K562 (cell line): ENCODE measurements at regions not wholly inside any gene's neighbourhood (a gene's known extent, or its start where the extent isn't known, plus 50 kb on each side); places are given as distances from the start of the nearest gene placed in this dataset.

Experiments used
- BCOR ChIP-seq: fragments of 450-650 bp; IDR thresholded peaks from 2 replicates; pipeline ENCODE4 v1.6.1; 2016
- CBX3 ChIP-seq, 2 experiments: IDR thresholded peaks; 1 replicate in 1 of 2; 2 replicates in 1 of 2; pipeline ENCODE4 v1.6.1; 2012; ENCODE audit warnings: inconsistent platforms in 2 of 2, low read length in 2 of 2, borderline replicate concordance in 1 of 2, control low read depth in 1 of 2
- HLTF ChIP-seq: fragments of 450-650 bp; IDR thresholded peaks from 2 replicates; pipeline ENCODE4 v1.6.1; 2016
- ILK ChIP-seq: fragments of 450-650 bp; IDR thresholded peaks from 2 replicates; pipeline ENCODE4 v1.6.1; 2016; ENCODE audit warnings: missing genetic modification characterization, low read depth, mild to moderate bottlenecking, missing compliant biosample characterization, moderate library complexity, borderline replicate concordance
- JUN ChIP-seq, 2 experiments: sonication (generic) in 1 of 2; formaldehyde crosslinking in 1 of 2; IDR thresholded peaks; 2 replicates each; pipeline versions ENCODE4 v1.6.1 to v1.8.0; 2012 to 2022; ENCODE audit warnings: borderline replicate concordance in 2 of 2, mild to moderate bottlenecking in 2 of 2, improper control_type of control experiment in 1 of 2, low read depth in 1 of 2, low read length in 1 of 2, missing genetic modification reagents in 1 of 2
- KLF13 ChIP-seq: fragments of 450-650 bp; IDR thresholded peaks from 2 replicates; pipeline ENCODE4 v1.6.1; 2016; ENCODE audit warnings: missing genetic modification characterization, low read depth, mild to moderate bottlenecking, missing compliant biosample characterization, moderate library complexity, borderline replicate concordance
- TF ChIP-seq, protein P1 (sequence below): fragments of 200-600 bp; sonication (generic); IDR thresholded peaks from one replicate; pipeline ENCODE4 v1.6.1; 2012; ENCODE audit warnings: mild to moderate bottlenecking, low read depth, low read length, inconsistent platforms
- TF ChIP-seq, protein P2 (sequence below): fragments of 450-650 bp; formaldehyde crosslinking; conservative IDR thresholded peaks from 2 replicates; pipeline ENCODE4 v1.4.0; 2022; ENCODE audit warnings: mild to moderate bottlenecking, missing genetic modification characterization
- TF ChIP-seq, protein P3 (sequence below): fragments of 250-450 bp; sonication (Bioruptor Pico); IDR thresholded peaks from 2 replicates; pipeline ENCODE4 v1.8.0; 2022; ENCODE audit warnings: moderate library complexity, mild to moderate bottlenecking, inconsistent platforms

DNA sequence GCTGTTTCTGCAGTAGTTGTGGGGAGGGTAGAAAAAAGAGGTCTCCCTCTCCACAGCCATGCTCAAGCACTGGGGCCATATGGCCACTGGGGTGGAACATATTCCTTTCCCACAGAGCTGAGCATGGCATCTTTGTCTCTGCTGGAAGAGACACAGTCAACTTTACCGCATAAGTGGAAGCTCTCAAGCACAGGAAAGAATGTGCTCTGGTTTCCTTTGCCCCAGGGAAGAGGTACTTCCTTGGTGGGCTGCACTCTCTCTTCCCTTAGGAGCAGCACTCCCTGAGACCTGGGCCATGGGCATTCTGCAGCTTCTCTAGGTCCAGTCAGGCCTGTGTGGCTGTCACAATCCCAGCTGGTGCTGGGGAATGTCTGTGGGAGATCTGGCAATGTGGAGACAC lies 168.5 kb upstream of the ACTBL2 start (continued):
- TF ChIP-seq, protein P1, sequence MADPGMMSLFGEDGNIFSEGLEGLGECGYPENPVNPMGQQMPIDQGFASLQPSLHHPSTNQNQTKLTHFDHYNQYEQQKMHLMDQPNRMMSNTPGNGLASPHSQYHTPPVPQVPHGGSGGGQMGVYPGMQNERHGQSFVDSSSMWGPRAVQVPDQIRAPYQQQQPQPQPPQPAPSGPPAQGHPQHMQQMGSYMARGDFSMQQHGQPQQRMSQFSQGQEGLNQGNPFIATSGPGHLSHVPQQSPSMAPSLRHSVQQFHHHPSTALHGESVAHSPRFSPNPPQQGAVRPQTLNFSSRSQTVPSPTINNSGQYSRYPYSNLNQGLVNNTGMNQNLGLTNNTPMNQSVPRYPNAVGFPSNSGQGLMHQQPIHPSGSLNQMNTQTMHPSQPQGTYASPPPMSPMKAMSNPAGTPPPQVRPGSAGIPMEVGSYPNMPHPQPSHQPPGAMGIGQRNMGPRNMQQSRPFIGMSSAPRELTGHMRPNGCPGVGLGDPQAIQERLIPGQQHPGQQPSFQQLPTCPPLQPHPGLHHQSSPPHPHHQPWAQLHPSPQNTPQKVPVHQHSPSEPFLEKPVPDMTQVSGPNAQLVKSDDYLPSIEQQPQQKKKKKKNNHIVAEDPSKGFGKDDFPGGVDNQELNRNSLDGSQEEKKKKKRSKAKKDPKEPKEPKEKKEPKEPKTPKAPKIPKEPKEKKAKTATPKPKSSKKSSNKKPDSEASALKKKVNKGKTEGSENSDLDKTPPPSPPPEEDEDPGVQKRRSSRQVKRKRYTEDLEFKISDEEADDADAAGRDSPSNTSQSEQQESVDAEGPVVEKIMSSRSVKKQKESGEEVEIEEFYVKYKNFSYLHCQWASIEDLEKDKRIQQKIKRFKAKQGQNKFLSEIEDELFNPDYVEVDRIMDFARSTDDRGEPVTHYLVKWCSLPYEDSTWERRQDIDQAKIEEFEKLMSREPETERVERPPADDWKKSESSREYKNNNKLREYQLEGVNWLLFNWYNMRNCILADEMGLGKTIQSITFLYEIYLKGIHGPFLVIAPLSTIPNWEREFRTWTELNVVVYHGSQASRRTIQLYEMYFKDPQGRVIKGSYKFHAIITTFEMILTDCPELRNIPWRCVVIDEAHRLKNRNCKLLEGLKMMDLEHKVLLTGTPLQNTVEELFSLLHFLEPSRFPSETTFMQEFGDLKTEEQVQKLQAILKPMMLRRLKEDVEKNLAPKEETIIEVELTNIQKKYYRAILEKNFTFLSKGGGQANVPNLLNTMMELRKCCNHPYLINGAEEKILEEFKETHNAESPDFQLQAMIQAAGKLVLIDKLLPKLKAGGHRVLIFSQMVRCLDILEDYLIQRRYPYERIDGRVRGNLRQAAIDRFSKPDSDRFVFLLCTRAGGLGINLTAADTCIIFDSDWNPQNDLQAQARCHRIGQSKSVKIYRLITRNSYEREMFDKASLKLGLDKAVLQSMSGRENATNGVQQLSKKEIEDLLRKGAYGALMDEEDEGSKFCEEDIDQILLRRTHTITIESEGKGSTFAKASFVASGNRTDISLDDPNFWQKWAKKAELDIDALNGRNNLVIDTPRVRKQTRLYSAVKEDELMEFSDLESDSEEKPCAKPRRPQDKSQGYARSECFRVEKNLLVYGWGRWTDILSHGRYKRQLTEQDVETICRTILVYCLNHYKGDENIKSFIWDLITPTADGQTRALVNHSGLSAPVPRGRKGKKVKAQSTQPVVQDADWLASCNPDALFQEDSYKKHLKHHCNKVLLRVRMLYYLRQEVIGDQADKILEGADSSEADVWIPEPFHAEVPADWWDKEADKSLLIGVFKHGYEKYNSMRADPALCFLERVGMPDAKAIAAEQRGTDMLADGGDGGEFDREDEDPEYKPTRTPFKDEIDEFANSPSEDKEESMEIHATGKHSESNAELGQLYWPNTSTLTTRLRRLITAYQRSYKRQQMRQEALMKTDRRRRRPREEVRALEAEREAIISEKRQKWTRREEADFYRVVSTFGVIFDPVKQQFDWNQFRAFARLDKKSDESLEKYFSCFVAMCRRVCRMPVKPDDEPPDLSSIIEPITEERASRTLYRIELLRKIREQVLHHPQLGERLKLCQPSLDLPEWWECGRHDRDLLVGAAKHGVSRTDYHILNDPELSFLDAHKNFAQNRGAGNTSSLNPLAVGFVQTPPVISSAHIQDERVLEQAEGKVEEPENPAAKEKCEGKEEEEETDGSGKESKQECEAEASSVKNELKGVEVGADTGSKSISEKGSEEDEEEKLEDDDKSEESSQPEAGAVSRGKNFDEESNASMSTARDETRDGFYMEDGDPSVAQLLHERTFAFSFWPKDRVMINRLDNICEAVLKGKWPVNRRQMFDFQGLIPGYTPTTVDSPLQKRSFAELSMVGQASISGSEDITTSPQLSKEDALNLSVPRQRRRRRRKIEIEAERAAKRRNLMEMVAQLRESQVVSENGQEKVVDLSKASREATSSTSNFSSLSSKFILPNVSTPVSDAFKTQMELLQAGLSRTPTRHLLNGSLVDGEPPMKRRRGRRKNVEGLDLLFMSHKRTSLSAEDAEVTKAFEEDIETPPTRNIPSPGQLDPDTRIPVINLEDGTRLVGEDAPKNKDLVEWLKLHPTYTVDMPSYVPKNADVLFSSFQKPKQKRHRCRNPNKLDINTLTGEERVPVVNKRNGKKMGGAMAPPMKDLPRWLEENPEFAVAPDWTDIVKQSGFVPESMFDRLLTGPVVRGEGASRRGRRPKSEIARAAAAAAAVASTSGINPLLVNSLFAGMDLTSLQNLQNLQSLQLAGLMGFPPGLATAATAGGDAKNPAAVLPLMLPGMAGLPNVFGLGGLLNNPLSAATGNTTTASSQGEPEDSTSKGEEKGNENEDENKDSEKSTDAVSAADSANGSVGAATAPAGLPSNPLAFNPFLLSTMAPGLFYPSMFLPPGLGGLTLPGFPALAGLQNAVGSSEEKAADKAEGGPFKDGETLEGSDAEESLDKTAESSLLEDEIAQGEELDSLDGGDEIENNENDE, result no peak
- TF ChIP-seq CBX3 (IDR thresholded peaks at IDR 0.05; ENCODE audit: borderline replicate concordance in 1 of 2, low read length in 2 of 2) (no peak), HLTF (no peak), ILK (no peak), BCOR (no peak), KLF13 (tag) (no peak), JUN (IDR thresholded peaks at IDR 0.05; ENCODE audit: borderline replicate concordance, low read depth, low read length) (no peak), JUN (CRISPR knock-in tag; IDR thresholded peaks at IDR 0.05; ENCODE audit: borderline replicate concordance) (no peak)
- TF ChIP-seq, protein P2, sequence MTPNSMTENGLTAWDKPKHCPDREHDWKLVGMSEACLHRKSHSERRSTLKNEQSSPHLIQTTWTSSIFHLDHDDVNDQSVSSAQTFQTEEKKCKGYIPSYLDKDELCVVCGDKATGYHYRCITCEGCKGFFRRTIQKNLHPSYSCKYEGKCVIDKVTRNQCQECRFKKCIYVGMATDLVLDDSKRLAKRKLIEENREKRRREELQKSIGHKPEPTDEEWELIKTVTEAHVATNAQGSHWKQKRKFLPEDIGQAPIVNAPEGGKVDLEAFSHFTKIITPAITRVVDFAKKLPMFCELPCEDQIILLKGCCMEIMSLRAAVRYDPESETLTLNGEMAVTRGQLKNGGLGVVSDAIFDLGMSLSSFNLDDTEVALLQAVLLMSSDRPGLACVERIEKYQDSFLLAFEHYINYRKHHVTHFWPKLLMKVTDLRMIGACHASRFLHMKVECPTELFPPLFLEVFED, result no peak
- TF ChIP-seq, protein P3, sequence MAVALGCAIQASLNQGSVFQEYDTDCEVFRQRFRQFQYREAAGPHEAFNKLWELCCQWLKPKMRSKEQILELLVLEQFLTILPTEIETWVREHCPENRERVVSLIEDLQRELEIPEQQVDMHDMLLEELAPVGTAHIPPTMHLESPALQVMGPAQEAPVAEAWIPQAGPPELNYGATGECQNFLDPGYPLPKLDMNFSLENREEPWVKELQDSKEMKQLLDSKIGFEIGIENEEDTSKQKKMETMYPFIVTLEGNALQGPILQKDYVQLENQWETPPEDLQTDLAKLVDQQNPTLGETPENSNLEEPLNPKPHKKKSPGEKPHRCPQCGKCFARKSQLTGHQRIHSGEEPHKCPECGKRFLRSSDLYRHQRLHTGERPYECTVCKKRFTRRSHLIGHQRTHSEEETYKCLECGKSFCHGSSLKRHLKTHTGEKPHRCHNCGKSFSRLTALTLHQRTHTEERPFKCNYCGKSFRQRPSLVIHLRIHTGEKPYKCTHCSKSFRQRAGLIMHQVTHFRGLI (CRISPR knock-in tag), result no peak
